ENCODE measurements at regions not wholly inside any gene's neighbourhood (a gene's known extent, or its start where the extent isn't known, plus 50 kb on each side); places are given as distances from the start of the nearest gene placed in this dataset.
"Not testable (repeated sequence)": the region's sequence is repeated elsewhere in the genome, so short reads cannot be mapped to it uniquely, and the experiment has no call there.

DNA sequence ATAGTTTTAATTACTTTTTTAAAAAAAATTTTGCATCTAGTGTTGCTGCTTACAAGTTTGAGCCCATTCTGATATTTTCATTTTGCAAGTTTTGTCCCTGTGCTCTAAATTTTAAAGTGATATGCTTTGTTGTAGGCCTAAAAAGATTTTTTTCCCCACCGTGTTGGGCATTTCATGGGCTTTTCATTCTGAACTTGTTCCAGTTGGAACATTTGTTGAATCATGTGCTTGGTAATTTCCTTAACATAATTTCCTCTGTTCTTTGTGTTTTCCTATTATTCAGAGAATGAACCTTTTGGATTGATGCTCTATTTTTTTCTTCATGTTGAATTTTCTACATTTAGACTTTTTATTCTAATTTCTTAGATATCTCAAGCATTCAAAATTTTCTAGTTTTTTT lies 206.4 kb upstream of the SPRY2 start:
- no peak for DNase-seq

DNA sequence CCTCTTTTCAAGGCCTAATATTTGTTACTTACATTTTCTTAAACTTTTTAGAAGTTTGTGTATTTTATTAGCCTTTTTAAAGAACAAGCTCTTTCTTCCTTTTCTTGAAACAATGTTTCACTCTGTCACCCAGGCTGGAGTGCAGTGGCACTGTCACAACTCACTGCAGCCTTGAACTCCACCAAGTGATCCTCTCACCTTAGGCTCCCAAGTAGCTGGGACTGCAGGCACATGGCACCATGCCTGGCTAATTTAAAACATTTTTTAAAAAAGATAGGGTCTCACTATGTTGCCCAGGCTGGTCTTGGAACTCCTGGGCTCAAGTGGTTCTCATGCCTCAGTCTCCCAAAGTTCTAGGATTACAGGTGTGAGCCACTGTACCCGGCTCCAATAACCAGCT lies 192.2 kb upstream of the SPRY2 start:
- DNase-seq: no peak

DNA sequence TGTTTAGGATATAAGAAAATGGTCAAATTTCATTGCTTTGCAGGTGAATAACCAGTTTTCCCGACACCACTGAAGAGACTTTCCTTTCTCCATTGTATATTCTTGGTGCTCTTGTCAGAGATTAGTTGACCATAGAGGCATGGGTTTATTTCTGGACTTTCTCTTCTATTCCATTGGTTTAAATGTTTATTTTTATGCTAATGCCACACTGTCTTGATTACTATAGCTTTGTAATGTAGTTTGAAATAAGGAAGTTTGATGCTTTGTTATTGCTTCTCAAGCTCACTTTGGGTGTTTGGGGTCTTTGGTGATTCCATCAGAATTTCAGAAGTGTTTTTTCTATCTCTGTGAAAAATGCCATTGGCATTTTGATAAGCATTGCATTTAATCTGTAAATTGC lies 190.0 kb upstream of the SPRY2 start:
- DNase-seq: no peak

DNA sequence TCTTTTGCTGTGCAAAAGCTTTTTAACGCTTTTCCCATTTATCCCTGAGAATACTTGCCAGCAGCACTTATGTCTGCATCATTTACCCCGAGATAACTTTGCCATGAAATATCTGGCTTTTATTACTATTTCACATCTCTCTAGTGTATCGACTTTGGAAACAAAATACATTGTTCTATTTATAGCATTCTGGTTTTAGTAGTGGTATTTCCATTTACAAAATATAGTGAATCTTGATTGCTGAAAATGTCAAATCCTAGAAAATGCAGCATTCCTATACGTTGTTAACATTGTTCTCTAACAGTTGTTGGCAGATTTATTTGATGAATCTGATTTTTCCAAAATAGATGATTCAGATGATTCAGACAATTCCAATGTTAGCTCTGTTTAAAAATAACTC lies 189.3 kb upstream of the SPRY2 start:
- no peak for DNase-seq

GRCh38 chr13:80529734-80530133 lies 188.8 kb upstream of the SPRY2 start:
- DNase-seq: no peak

DNA sequence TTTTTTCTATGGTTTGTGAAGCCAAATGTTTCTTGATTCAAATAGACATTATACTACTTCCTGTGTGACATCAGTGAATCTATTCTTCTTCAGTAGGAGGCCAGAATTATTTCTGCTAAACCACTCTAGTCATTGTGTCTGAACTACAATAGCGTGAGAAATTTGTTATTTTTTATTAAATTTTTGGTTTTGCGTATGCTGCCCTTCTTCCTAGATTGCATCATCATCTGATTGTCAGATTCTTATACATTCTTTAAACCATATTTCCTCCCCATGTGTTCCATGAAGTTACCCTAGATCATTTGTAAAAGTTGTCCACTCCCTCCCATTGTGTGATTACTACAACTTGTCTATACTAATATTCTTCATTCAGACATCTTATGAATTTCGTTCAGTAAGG lies 187.8 kb upstream of the SPRY2 start:
- DNase-seq: no peak

- no peak for DNase-seq
Measured at GRCh38 chr13:80527400-80527799, 186.5 kb upstream of the SPRY2 start.

DNA sequence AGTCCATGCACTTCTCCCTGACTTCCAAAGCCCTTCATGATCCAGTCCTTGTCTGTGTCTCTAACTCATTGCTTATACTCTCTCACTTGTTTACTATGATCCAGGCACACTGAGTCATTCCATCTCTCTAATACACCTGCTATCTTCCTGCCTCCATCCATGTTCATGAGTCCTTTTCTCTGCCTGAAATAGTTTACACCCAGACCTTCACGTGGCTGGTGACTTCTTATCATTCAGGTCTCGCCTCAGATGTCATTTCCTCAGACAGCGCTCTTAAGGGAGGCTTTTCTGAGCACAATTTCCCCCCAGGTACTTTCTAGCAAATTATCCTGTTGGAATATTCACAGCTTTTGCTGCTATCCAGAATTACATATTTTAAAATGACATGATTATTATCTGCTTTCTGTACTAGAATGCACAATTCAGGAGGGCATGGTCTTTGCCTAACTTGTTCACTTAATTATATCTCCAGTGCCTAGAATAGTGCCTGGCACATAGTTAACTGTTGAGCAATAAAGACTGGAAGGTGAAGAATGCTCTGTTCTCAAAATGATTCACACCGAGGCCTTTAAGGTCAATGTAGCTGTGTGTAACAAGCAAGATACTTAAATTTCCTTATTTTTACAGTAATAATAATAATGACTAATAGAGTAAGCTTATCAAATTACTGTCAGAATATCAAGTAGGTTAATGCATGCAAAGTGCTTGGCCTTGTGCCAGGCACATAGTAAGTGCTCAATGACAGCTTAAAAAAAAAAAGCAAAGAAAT lies 183.7 kb upstream of the SPRY2 start:
- no peak for DNase-seq

- no peak for DNase-seq
Measured at GRCh38 chr13:80523134-80523533, 182.2 kb upstream of the SPRY2 start.

DNA sequence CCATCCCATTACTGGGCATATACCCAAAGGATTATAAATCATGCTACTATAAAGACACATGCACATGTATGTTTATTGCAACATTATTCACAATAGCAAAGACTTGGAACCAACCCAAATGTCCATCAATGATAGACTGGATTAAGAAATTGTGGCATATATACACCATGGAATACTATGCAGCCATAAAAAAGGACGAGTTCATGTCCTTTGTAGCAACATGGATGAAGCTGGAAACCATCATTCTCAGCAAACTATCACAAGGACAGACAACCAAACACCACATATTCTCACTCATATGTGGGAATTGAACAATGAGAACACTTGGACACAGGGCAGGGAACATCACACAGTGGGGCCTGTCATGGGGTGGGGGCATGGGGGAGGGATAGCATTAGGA lies 181.5 kb upstream of the SPRY2 start:
- DNase-seq: not testable (repeated sequence)

DNA sequence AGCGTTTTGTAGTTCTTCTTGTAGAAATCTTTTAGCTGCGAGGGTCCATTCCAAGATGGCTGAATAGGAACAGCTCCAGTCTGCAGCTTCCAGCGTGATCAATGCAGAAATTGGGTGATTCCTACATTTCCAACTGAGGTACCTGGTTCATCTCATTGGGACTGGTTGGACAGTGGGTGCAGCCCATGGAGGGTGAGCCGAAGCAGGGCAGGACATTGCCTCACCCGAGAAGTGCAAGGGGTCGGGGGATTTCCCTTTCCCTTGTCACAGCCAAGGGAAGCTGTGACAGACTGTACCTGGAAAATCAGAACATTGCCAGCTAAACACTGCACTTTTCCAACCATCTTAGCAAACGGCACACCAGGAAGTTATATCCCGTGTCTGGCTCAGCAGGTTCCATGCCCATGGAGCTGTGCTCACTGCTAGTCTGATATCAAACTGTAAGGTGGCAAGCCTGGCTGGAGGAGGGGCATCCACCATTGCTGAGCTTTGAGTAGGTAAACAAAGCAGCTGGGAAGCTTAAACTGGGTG lies 176.0 kb upstream of the SPRY2 start:
- no peak for DNase-seq

DNA sequence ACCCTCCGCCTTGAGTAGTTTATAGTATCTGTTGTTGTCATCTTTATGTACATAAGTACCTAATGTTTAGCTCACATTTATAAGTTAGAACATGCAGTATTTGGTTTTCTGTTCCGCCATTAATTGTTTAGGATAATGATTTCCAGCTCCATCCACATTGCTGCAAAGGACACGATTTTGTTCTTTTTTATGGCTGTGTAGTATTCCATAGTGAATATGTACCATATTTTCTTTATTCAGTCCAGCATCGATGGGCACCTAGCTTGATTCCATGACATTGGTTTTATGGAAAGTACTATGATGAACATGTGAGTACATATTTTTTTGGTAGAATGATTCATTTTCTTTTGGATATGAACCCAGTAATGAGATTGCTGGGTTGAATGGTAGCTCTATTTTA lies 174.4 kb upstream of the SPRY2 start:
- DNase-seq: no peak

GRCh38 chr13:80513196-80513595 lies 172.3 kb upstream of the SPRY2 start:
- no peak for DNase-seq

GRCh38 chr13:80510686-80511085 lies 169.8 kb upstream of the SPRY2 start:
- no peak for DNase-seq

GRCh38 chr13:80509264-80509663 lies 168.3 kb upstream of the SPRY2 start:
- no peak for DNase-seq

- no peak for DNase-seq
Measured at GRCh38 chr13:80508031-80508430, 167.1 kb upstream of the SPRY2 start.

DNA sequence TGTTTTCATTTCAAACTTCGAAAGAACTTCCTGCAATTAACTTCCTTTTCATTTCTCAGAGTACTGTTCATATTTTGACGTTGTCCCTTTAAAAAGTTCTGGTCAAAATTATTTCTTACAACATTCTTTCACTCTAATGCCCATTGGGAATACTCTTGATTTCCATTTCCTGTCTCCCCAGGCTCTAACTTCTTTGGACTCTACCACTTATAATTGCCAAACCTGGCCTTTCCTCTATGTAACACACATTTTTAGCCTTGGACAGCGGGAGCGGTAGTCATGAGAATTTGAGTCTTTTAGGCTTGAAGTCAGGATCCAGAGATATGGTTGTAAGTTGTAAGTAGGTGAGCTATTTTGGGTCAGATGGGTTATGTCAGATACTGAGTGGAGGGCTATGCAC lies 163.5 kb upstream of the SPRY2 start:
- DNase-seq: no peak

- no peak for DNase-seq
Measured at GRCh38 chr13:80502359-80502758, 161.4 kb upstream of the SPRY2 start.

GRCh38 chr13:80501556-80501955 lies 160.6 kb upstream of the SPRY2 start:
- DNase-seq: no peak

- no peak for DNase-seq
Measured at GRCh38 chr13:80499536-80500290, 158.8 kb upstream of the SPRY2 start.

DNA sequence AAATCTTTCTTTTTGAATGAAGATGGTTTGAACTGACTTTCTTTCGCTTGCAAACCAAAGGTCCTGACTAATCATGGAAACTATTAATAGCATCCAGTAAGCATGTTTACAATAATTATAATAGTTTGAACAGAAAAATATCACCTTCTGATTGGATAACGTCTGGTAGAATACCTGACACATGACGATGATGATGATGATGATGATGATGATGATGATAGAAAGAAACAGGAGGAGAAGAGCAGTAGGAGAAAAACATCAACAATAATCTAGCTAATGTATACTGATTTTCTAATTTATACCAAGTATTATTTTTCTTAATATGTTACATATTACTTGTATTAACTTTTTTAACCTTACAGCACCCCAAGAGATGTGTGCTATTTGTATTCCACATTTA lies 157.5 kb upstream of the SPRY2 start:
- no peak for DNase-seq

DNA sequence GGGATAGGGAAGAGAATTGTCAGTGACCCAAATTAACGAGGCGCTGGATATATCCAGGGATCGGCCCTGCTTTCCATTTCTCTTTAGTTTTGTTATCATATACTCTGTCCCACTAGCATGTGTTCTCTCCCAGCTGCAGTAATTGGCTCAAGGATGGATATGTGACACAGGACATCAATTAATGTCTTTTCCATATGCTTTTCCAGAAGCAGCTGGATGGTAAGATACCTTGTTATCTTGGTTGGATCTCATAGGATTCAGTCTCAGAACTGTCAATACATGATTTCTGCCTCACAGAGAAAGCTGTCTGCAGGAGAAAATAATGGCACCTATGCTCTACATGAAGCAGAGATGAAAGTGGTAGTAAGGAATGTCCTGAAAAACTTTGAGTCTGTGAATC lies 157.1 kb upstream of the SPRY2 start:
- no peak for DNase-seq

GRCh38 chr13:80497439-80497838 lies 156.5 kb upstream of the SPRY2 start:
- no peak for DNase-seq

Measured in left kidney (tissue), 1 donor.